HepG2 (cell line): ENCODE measurements at regions not wholly inside any gene's neighbourhood (a gene's known extent, or its start where the extent isn't known, plus 50 kb on each side); places are given as distances from the start of the nearest gene placed in this dataset.

Experiments used
- ATAC-seq: fragments of 200-7000 bp; cut with Tn5 transposase; 3 replicates; pipeline ENCODE4 v1.9.1; 2020; ENCODE audit warnings: mild to moderate bottlenecking, moderate library complexity
- BruUV-seq: library from RNA; stranded (reverse); fragments of 400-500 nt; replicated peaks from 2 replicates; lab custom pipeline; 2021; lab: Mats Ljungman, UMichigan
- CTCF ChIA-PET: fragments of 300-600 bp; formaldehyde crosslinking; extraction: SDS; loops from one replicate; lab custom pipeline; 2021; ENCODE audit warnings: low total read pairs, inconsistent platforms, low intra/inter-chr PET ratio; lab: Yijun Ruan, JAX
- POLR2A ChIA-PET: fragments of 350-600 bp; sonication (Branson Sonifier 250); formaldehyde crosslinking; loops from one replicate; lab custom pipeline; 2020; ENCODE audit warnings: antibody characterized with exemption, inconsistent platforms; lab: Yijun Ruan, JAX
- DNase-seq: peaks from one replicate; pipeline ENCODE4 v3.0.0-alpha.2; 2015; ENCODE audit warnings: low spot score
- FAIRE-seq: peaks from 3 replicates; lab custom pipeline; 2011; peaks lifted over from hg19 to GRCh38; lab: Jason Lieb, UNC
- H2AFZ ChIP-seq: one replicate; pipeline ENCODE4 v1.6.1; 2011; ENCODE audit warnings: low read length, inconsistent platforms
- H3K27ac ChIP-seq: fragments of 300-600 bp; 3 replicates; pipeline ENCODE4 v1.8.0; 2011; ENCODE audit warnings: mixed run types, mild to moderate bottlenecking, mixed read lengths, low read length, inconsistent platforms; ENCODE audit not compliant: insufficient read depth; ENCODE audit errors: extremely low read length
- H3K27me3 ChIP-seq, 2 experiments: fragments of 200-600 bp in 1 of 2; 2 replicates in 1 of 2; 3 replicates in 1 of 2; pipeline versions ENCODE4 v1.6.0 to v1.8.0; 2011; ENCODE audit warnings: low read length in 2 of 2, mild to moderate bottlenecking in 2 of 2, moderate library complexity in 2 of 2, inconsistent platforms in 1 of 2; ENCODE audit not compliant: insufficient read depth in 2 of 2, control insufficient read depth in 1 of 2
- H3K36me3 ChIP-seq, 2 experiments: fragments of 200-600 bp in 1 of 2; replicated peaks in 1 of 2; 2 replicates in 1 of 2; 3 replicates in 1 of 2; pipeline versions ENCODE4 v1.5.1 to v1.8.0; 2011; ENCODE audit warnings: low read length in 2 of 2, inconsistent platforms in 1 of 2; ENCODE audit not compliant: insufficient read depth in 2 of 2, control insufficient read depth in 1 of 2
- H3K4me1 ChIP-seq: 2 replicates; pipeline ENCODE4 v1.5.1; 2012; ENCODE audit warnings: low read length, inconsistent platforms; ENCODE audit not compliant: insufficient read depth
- H3K4me2 ChIP-seq: 2 replicates; pipeline ENCODE4 v1.6.0; 2011; ENCODE audit warnings: low read depth, low read length, inconsistent platforms
- H3K4me3 ChIP-seq, 3 experiments: fragments of 200-600 bp in 1 of 3; sonication (generic), shearing (Covaris generic) in 1 of 3; replicated peaks in 1 of 3; 2 replicates each; pipeline ENCODE4 v1.5.1; 2011 to 2016; ENCODE audit warnings: low read length in 3 of 3, inconsistent platforms in 2 of 3, low read depth in 2 of 3, mild to moderate bottlenecking in 2 of 3, control low read depth in 1 of 3, mixed read lengths in 1 of 3; ENCODE audit not compliant: insufficient read depth in 1 of 3
- H3K79me2 ChIP-seq: one replicate; pipeline ENCODE4 v1.6.1; 2011; ENCODE audit warnings: low read length, inconsistent platforms; ENCODE audit not compliant: insufficient read depth
- H3K9ac ChIP-seq: 2 replicates; pipeline ENCODE4 v1.6.0; 2011; ENCODE audit warnings: mild to moderate bottlenecking, low read depth, low read length, inconsistent platforms; ENCODE audit not compliant: insufficient read depth
- H3K9me3 ChIP-seq: 2 replicates; pipeline ENCODE4 v1.5.1; 2012; ENCODE audit warnings: mild to moderate bottlenecking, low read length
- H4K20me1 ChIP-seq: 2 replicates; pipeline ENCODE4 v1.6.0; 2011; ENCODE audit warnings: inconsistent platforms, mild to moderate bottlenecking, low read length, moderate library complexity; ENCODE audit not compliant: insufficient read depth
- GTF3A ChIP-seq: sonication (generic); formaldehyde crosslinking; conservative IDR thresholded peaks from 2 replicates; pipeline ENCODE4 v1.4.0; 2020; ENCODE audit warnings: mild to moderate bottlenecking, missing genetic modification reagents
- NPAS2 ChIP-seq: sonication (generic); formaldehyde crosslinking; IDR thresholded peaks from 2 replicates; pipeline ENCODE4 v1.8.0; 2022; ENCODE audit warnings: mild to moderate bottlenecking, missing genetic modification reagents, borderline replicate concordance
- NR1H2 ChIP-seq: sonication (generic); formaldehyde crosslinking; IDR thresholded peaks from 2 replicates; pipeline ENCODE4 v1.8.1; 2022; ENCODE audit warnings: low read depth, missing genetic modification reagents, borderline replicate concordance
- NRL ChIP-seq: sonication (generic); formaldehyde crosslinking; IDR thresholded peaks from 2 replicates; pipeline ENCODE4 v1.5.0; 2020; ENCODE audit warnings: missing genetic modification reagents, mild to moderate bottlenecking, moderate library complexity, borderline replicate concordance
- PRMT3 ChIP-seq: sonication (generic); formaldehyde crosslinking; IDR thresholded peaks from 2 replicates; pipeline ENCODE4 v1.8.1; 2022; ENCODE audit warnings: low read depth, mild to moderate bottlenecking, moderate library complexity, missing genetic modification reagents, borderline replicate concordance
- RAD21 ChIP-seq: fragments of 450-650 bp; formaldehyde crosslinking; IDR thresholded peaks from 2 replicates; pipeline ENCODE4 v1.5.0; 2020; ENCODE audit warnings: mild to moderate bottlenecking
- ZKSCAN5 ChIP-seq: sonication (generic); formaldehyde crosslinking; IDR thresholded peaks from 2 replicates; pipeline ENCODE4 v1.5.1; 2020; ENCODE audit warnings: mild to moderate bottlenecking, missing genetic modification reagents
- ZNF446 ChIP-seq: sonication (generic); formaldehyde crosslinking; IDR thresholded peaks from 2 replicates; pipeline ENCODE4 v1.5.0; 2020; ENCODE audit warnings: mild to moderate bottlenecking, missing genetic modification reagents
- ZNF530 ChIP-seq: sonication (generic); formaldehyde crosslinking; IDR thresholded peaks from 2 replicates; pipeline ENCODE4 v1.5.0; 2020; ENCODE audit warnings: low read depth, mild to moderate bottlenecking, missing genetic modification reagents
- ZNF558 ChIP-seq: sonication (generic); formaldehyde crosslinking; IDR thresholded peaks from 2 replicates; pipeline ENCODE4 v1.9.0; 2022; ENCODE audit warnings: mild to moderate bottlenecking, missing genetic modification reagents, borderline replicate concordance
- ZNF841 ChIP-seq: sonication (generic); formaldehyde crosslinking; IDR thresholded peaks from 2 replicates; pipeline ENCODE4 v1.8.1; 2023; ENCODE audit warnings: missing genetic modification reagents, borderline replicate concordance
- WGBS: methylation state at CpG from one replicate; pipeline ENCODE4 v1.1.6; 2017; ENCODE audit warnings: low lambda C conversion rate; 5-methylcytosine and 5-hydroxymethylcytosine counted together
- in situ Hi-C: cut with HindIII; loops from 2 replicates; pipeline ENCODE4 v1.10.0; 2017; ENCODE audit warnings: low pct_unique_long_range_greater_than_20kb; ENCODE audit not compliant: extremely low pct_ligation_motif_present
- intact Hi-C: fragments of 100-400 bp; cut with micrococcal nuclease; formaldehyde crosslinking; loops from one replicate; pipeline ENCODE4 v1.10.0; 2022; ENCODE audit not compliant: unreplicated experiment
- TF ChIP-seq, protein P1 (sequence below): IDR thresholded peaks from 2 replicates; pipeline ENCODE4 v1.6.1; 2016; ENCODE audit warnings: low read depth, missing genetic modification reagents, missing compliant biosample characterization
- TF ChIP-seq, protein P2 (sequence below): sonication (generic); formaldehyde crosslinking; IDR thresholded peaks from 2 replicates; pipeline ENCODE4 v1.5.0; 2020; ENCODE audit warnings: mild to moderate bottlenecking, missing genetic modification reagents, moderate library complexity

DNA sequence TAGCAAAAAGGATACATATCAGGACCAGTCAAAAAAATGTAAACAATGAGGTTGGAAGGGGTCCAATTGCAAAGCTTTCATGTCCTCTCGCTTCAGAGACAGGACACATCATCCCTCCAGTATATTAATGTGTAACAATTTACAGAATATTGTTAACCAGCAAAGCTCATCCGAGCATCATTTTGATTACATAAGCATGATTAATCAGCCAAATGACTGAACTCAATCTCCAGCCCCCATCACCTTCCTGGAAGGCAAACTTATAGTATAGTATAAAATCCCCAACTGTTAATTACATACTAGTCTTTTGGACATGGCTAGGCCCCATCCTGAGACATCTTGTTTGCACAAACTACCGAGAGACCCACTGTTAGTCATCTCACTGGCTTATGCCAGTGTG is 77.6 kb upstream of the TRAM1L1 start (continued):
- TF ChIP-seq, protein P1, sequence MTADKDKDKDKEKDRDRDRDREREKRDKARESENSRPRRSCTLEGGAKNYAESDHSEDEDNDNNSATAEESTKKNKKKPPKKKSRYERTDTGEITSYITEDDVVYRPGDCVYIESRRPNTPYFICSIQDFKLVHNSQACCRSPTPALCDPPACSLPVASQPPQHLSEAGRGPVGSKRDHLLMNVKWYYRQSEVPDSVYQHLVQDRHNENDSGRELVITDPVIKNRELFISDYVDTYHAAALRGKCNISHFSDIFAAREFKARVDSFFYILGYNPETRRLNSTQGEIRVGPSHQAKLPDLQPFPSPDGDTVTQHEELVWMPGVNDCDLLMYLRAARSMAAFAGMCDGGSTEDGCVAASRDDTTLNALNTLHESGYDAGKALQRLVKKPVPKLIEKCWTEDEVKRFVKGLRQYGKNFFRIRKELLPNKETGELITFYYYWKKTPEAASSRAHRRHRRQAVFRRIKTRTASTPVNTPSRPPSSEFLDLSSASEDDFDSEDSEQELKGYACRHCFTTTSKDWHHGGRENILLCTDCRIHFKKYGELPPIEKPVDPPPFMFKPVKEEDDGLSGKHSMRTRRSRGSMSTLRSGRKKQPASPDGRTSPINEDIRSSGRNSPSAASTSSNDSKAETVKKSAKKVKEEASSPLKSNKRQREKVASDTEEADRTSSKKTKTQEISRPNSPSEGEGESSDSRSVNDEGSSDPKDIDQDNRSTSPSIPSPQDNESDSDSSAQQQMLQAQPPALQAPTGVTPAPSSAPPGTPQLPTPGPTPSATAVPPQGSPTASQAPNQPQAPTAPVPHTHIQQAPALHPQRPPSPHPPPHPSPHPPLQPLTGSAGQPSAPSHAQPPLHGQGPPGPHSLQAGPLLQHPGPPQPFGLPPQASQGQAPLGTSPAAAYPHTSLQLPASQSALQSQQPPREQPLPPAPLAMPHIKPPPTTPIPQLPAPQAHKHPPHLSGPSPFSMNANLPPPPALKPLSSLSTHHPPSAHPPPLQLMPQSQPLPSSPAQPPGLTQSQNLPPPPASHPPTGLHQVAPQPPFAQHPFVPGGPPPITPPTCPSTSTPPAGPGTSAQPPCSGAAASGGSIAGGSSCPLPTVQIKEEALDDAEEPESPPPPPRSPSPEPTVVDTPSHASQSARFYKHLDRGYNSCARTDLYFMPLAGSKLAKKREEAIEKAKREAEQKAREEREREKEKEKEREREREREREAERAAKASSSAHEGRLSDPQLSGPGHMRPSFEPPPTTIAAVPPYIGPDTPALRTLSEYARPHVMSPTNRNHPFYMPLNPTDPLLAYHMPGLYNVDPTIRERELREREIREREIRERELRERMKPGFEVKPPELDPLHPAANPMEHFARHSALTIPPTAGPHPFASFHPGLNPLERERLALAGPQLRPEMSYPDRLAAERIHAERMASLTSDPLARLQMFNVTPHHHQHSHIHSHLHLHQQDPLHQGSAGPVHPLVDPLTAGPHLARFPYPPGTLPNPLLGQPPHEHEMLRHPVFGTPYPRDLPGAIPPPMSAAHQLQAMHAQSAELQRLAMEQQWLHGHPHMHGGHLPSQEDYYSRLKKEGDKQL (CRISPR knock-in tag) = no peak
- TF ChIP-seq PRMT3 (CRISPR knock-in tag) = no peak
- TF ChIP-seq GTF3A (CRISPR knock-in tag) = no peak
- no peak for TF ChIP-seq ZNF530 (CRISPR knock-in tag)
- TF ChIP-seq ZNF446 (CRISPR knock-in tag) = no peak
- TF ChIP-seq ZKSCAN5 (CRISPR knock-in tag) = no peak
- TF ChIP-seq, all 625 proteins: peak for 0

DNA sequence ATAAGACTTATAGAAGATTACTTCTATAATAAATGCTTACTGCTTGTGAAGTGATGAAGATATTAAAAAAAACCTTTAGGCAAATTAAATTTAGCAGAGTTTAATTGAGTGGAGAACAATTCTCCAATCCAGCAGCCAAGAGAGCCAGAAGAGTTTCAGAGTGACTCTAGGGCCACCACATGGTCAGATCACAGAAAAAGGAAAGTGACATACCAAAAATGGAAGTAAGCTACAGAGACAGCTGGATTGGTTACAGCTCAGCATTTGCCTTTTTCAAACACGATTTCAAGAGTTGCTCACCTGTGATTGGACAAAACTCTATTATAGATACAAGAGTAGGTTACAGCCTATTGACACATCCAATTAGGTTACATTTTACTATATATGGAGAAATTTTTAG is 79.0 kb upstream of the TRAM1L1 start:
- H3K4me2 ChIP-seq = no peak overlapping the region
- TF ChIP-seq ZNF558 (CRISPR knock-in tag) = no peak
- TF ChIP-seq, protein P2, sequence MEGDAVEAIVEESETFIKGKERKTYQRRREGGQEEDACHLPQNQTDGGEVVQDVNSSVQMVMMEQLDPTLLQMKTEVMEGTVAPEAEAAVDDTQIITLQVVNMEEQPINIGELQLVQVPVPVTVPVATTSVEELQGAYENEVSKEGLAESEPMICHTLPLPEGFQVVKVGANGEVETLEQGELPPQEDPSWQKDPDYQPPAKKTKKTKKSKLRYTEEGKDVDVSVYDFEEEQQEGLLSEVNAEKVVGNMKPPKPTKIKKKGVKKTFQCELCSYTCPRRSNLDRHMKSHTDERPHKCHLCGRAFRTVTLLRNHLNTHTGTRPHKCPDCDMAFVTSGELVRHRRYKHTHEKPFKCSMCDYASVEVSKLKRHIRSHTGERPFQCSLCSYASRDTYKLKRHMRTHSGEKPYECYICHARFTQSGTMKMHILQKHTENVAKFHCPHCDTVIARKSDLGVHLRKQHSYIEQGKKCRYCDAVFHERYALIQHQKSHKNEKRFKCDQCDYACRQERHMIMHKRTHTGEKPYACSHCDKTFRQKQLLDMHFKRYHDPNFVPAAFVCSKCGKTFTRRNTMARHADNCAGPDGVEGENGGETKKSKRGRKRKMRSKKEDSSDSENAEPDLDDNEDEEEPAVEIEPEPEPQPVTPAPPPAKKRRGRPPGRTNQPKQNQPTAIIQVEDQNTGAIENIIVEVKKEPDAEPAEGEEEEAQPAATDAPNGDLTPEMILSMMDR (CRISPR knock-in tag) = peak; percentile 16; the same call in 1 of the 2 replicates
- no peak for TF ChIP-seq NPAS2
- no peak for TF ChIP-seq RAD21
- no peak for TF ChIP-seq NR1H2 (CRISPR knock-in tag)
- TF ChIP-seq ZNF841 (CRISPR knock-in tag) = no peak
- no peak for TF ChIP-seq ZNF446 (CRISPR knock-in tag)
- TF ChIP-seq NRL (CRISPR knock-in tag) = no peak
- TF ChIP-seq, all 625 proteins: peak for 1
- Histone ChIP-seq H3K4me3 (no peak overlapping the region), H4K20me1 (no peaks in the 10 kb centered on the region), H3K36me3 (no peaks in the 10 kb centered on the region), H3K4me1 (no peaks in the 10 kb centered on the region), H3K9ac (no peak overlapping the region), H3K27ac (no peak overlapping the region), H3K79me2 (no peaks in the 10 kb centered on the region), H2AFZ (no peak overlapping the region), H3K9me3 (no peaks in the 10 kb centered on the region), H3K27me3 (no peaks in the 10 kb centered on the region)
- WGBS = 0% methylated on average over 1 of the region's 1 CpG
- intact Hi-C loops = no loop called here
- ChIA-PET CTCF (no interaction called here), POLR2A (no interaction called here)
- DNase-seq = no peak
- no peak for FAIRE-seq
- in situ Hi-C loops = no loop called here
- ATAC-seq = no peak
- no TSS peak for BruUV-seq
